Thyroid gland (tissue), 4 donors: ENCODE measurements at regions not wholly inside any gene's neighbourhood (a gene's known extent, or its start where the extent isn't known, plus 50 kb on each side); places are given as distances from the start of the nearest gene placed in this dataset.

ENCODE experiments used
- CTCF ChIP-seq, 6 experiments: fragments of 200-600 bp in 3 of 6; fragments of 450-650 bp in 3 of 6; sonication (generic) in 3 of 6; IDR thresholded peaks; one replicate each; pipeline ENCODE4 v1.5.1; 2016 to 2019; ENCODE audit warnings: antibody characterized with exemption in 6 of 6, mild to moderate bottlenecking in 2 of 6, inconsistent platforms in 1 of 6, moderate library complexity in 1 of 6
- POLR2A ChIP-seq, 2 donors: fragments of 450-650 bp; IDR thresholded peaks; one replicate each; pipeline ENCODE4 v1.6.1; 2017; ENCODE audit warnings: antibody characterized with exemption in 2 of 2, mild to moderate bottlenecking in 2 of 2, moderate library complexity in 1 of 2

DNA sequence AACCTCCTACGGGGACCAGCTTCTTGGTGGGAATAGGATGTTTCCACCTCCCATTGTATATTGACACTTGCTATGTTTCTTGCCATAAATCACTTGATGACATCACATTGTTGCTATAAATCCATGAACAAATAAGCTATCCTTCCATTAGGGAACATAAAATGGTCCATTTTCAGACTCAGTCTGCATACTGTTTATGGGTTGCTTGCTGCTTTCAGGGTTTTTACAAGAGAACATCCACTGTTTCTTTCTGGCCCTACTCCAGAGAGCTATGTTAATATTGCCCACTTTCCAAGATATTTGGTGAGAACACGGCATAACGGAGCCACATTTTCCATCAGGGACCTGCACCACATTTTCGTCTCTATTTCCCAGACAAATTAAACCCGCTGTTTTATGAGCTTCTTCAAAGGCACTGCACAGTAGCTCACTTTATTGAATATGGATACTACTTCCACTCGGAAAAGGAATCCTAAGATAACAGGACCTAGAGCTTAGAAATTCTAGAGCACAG, 800.2 kb downstream of the KCNJ2 start:
- TF ChIP-seq CTCF (IDR thresholded peaks at IDR 0.05) = no peak
- no peak for TF ChIP-seq POLR2A (IDR thresholded peaks at IDR 0.05)
